NT2/D1 (cell line): ENCODE measurements at regions not wholly inside any gene's neighbourhood (a gene's known extent, or its start where the extent isn't known, plus 50 kb on each side); places are given as distances from the start of the nearest gene placed in this dataset.

Source experiments
- SUZ12 ChIP-seq: IDR thresholded peaks from 2 replicates; pipeline ENCODE4 v1.6.1; 2011; ENCODE audit not compliant: insufficient read length, insufficient read depth; ENCODE audit errors: extremely low read depth
- YY1 ChIP-seq: IDR thresholded peaks from 2 replicates; pipeline ENCODE4 v1.6.1; 2011; ENCODE audit not compliant: insufficient read length, insufficient read depth
- ZNF274 ChIP-seq: IDR thresholded peaks from 2 replicates; pipeline ENCODE4 v1.6.1; 2011; ENCODE audit warnings: mild to moderate bottlenecking, low read depth, low read length

DNA sequence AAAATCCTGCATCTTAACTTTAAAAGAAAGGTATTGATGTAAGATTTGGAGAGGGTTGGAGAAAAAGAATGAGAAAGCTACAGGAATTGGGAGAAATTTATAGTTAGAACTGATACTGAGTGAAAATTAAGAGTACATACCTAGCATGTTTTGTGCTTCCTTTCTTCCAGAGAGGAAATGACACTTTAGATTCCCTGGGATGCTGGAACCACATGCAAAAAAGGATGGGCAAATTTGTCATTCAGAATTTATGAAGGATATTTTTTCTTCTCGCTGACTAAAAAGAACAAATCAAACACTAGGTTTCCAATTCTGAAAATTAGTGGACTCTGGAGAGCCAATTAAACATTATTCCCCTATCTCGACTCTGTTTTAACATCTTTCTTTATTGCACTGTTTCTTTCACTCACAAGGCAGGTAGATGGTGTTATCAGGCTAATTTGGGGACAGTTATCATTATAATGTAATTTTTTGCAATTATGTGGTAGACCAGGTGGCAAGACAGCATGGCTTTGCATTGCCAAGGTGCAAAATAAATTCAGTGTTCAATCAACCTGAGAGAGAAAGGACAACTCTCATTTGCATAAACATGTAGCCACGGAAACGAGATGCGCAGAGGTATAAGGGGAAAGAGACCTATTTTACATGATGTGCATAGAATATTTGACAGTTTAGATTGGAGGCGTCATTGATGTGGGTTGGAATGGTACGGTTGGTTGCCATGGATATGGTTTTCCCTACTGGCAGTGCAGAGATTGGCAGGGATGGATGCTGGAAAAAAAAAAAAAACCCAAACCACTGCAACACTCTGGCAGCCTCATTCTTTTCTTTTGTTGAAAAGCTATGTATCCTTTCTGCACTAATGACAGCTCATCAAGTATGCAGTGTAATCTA, 320.4 kb upstream of the CCNH start:
- TF ChIP-seq SUZ12 (no peak), ZNF274 (no peak), YY1 (no peak)
